ENCODE measurements at regions not wholly inside any gene's neighbourhood (a gene's known extent, or its start where the extent isn't known, plus 50 kb on each side); places are given as distances from the start of the nearest gene placed in this dataset.
"Not testable (repeated sequence)": the region's sequence is repeated elsewhere in the genome, so short reads cannot be mapped to it uniquely, and the experiment has no call there.

GRCh38 chr5:88615767-88616166 lies 267.2 kb downstream of the MEF2C start:
- TF ChIP-seq EZH2 (IDR thresholded peaks at IDR 0.05; ENCODE audit: low read length, missing control alignments); CTCF (conservative IDR thresholded peaks at IDR 0.05 in 1 of 2, IDR thresholded peaks at IDR 0.05 in 1 of 2; ENCODE audit: low read depth in 1 of 2, low read length in 2 of 2): not testable (repeated sequence)

All from fibroblast of lung (primary cell).